Upper lobe of right lung (tissue), 1 donor: ENCODE measurements at regions not wholly inside any gene's neighbourhood (a gene's known extent, or its start where the extent isn't known, plus 50 kb on each side); places are given as distances from the start of the nearest gene placed in this dataset.
"Not testable (repeated sequence)": the region's sequence is repeated elsewhere in the genome, so short reads cannot be mapped to it uniquely, and the experiment has no call there.

Source experiments
- ATAC-seq: fragments of 200-7000 bp; cut with Tn5 transposase; one replicate; pipeline ENCODE4 v1.9.1; 2020; ENCODE audit warnings: mild to moderate bottlenecking, moderate library complexity
- DNase-seq: peaks from one replicate; pipeline ENCODE4 v3.0.0-alpha.2; 2020
- H3K27ac ChIP-seq: fragments of 200-600 bp; one replicate; pipeline ENCODE4 v1.8.0; 2022
- H3K27me3 ChIP-seq: fragments of 200-600 bp; one replicate; pipeline ENCODE4 v1.8.0; 2022; ENCODE audit warnings: mild to moderate bottlenecking
- H3K36me3 ChIP-seq: fragments of 200-600 bp; one replicate; pipeline ENCODE4 v1.8.0; 2022
- H3K4me1 ChIP-seq: fragments of 200-600 bp; one replicate; pipeline ENCODE4 v1.8.0; 2022
- H3K4me3 ChIP-seq: fragments of 200-600 bp; one replicate; pipeline ENCODE4 v1.8.0; 2022; ENCODE audit warnings: mild to moderate bottlenecking
- H3K9me3 ChIP-seq: fragments of 200-600 bp; one replicate; pipeline ENCODE4 v1.8.0; 2022
- CTCF ChIP-seq: fragments of 200-600 bp; IDR thresholded peaks from one replicate; pipeline ENCODE4 v1.8.0; 2022; ENCODE audit warnings: antibody characterized with exemption
- intact Hi-C: fragments of 100-400 bp; cut with DNase I; formaldehyde crosslinking; loops from one replicate; pipeline ENCODE4 v1.11.0; 2022
- donor health status: DM: no; HTN: yes; CAD: no; lungs with severe emphysema.

GRCh38 chr5:62090953-62091352 lies 215.1 kb upstream of the KIF2A start:
- no peak for ATAC-seq
- no peak overlapping the region for H3K27ac ChIP-seq
- no peak overlapping the region for H3K4me3 ChIP-seq
- intact Hi-C loops, result no loop called here
- DNase-seq, result no peak
- no peaks in the 10 kb centered on the region for H3K36me3 ChIP-seq
- H3K9me3 ChIP-seq, result no peaks in the 10 kb centered on the region
- no peak for TF ChIP-seq CTCF
- H3K4me1 ChIP-seq, result no peaks in the 10 kb centered on the region
- no peaks in the 10 kb centered on the region for H3K27me3 ChIP-seq

GRCh38 chr5:62093411-62093810 lies 212.6 kb upstream of the KIF2A start:
- ATAC-seq (no peak), DNase-seq (no peak)
- no peaks in the 10 kb centered on the region for H3K9me3 ChIP-seq
- H3K36me3 ChIP-seq, result no peaks in the 10 kb centered on the region
- no peak for TF ChIP-seq CTCF
- H3K27ac ChIP-seq, result no peak overlapping the region
- intact Hi-C loops, result no loop called here
- no peak overlapping the region for H3K4me3 ChIP-seq
- no peaks in the 10 kb centered on the region for H3K4me1 ChIP-seq
- H3K27me3 ChIP-seq, result no peaks in the 10 kb centered on the region

GRCh38 chr5:62093976-62094375 lies 212.0 kb upstream of the KIF2A start:
- ATAC-seq (peak; percentile 66), DNase-seq (no peak)
- Histone ChIP-seq H3K27me3 (no peaks in the 10 kb centered on the region), H3K4me3 (no peak overlapping the region), H3K27ac (no peak overlapping the region), H3K9me3 (no peaks in the 10 kb centered on the region), H3K36me3 (no peaks in the 10 kb centered on the region), H3K4me1 (no peaks in the 10 kb centered on the region)
- TF ChIP-seq CTCF, result no peak
- intact Hi-C loops, result no loop called here

GRCh38 chr5:62097361-62097760 lies 208.6 kb upstream of the KIF2A start:
- H3K27ac ChIP-seq, result no peak overlapping the region
- no peaks in the 10 kb centered on the region for H3K4me1 ChIP-seq
- H3K27me3 ChIP-seq, result no peaks in the 10 kb centered on the region
- intact Hi-C loops, result no loop called here
- H3K36me3 ChIP-seq, result no peaks in the 10 kb centered on the region
- TF ChIP-seq CTCF, result no peak
- DNase-seq, result no peak
- H3K9me3 ChIP-seq, result no peaks in the 10 kb centered on the region
- H3K4me3 ChIP-seq, result no peak overlapping the region
- ATAC-seq, result no peak

- TF ChIP-seq CTCF, result no peak
- no peaks in the 10 kb centered on the region for H3K4me1 ChIP-seq
- DNase-seq (no peak), ATAC-seq (no peak)
- no peaks in the 10 kb centered on the region for H3K27me3 ChIP-seq
- no peak overlapping the region for H3K4me3 ChIP-seq
- no peaks in the 10 kb centered on the region for H3K36me3 ChIP-seq
- intact Hi-C loops, result no loop called here
- H3K9me3 ChIP-seq, result no peaks in the 10 kb centered on the region
- no peak overlapping the region for H3K27ac ChIP-seq
Observed at GRCh38 chr5:62100201-62100600, 205.8 kb upstream of the KIF2A start.

- H3K36me3 ChIP-seq, ATAC-seq, DNase-seq, H3K27ac ChIP-seq, H3K9me3 ChIP-seq, H3K4me1 ChIP-seq, H3K4me3 ChIP-seq, H3K27me3 ChIP-seq, intact Hi-C loops: not testable (repeated sequence)
Observed at GRCh38 chr5:62103863-62104262, 202.1 kb upstream of the KIF2A start.
